CD4-positive, alpha-beta T cell treated with Interleukin-2 at 100 ng/mL for 4 hours (primary cell): ENCODE measurements at regions not wholly inside any gene's neighbourhood (a gene's known extent, or its start where the extent isn't known, plus 50 kb on each side); places are given as distances from the start of the nearest gene placed in this dataset.

Experiments
- DNase-seq: peaks from one replicate; pipeline ENCODE4 v3.0.0-alpha.2; 2020; ENCODE audit warnings: low spot score

DNA sequence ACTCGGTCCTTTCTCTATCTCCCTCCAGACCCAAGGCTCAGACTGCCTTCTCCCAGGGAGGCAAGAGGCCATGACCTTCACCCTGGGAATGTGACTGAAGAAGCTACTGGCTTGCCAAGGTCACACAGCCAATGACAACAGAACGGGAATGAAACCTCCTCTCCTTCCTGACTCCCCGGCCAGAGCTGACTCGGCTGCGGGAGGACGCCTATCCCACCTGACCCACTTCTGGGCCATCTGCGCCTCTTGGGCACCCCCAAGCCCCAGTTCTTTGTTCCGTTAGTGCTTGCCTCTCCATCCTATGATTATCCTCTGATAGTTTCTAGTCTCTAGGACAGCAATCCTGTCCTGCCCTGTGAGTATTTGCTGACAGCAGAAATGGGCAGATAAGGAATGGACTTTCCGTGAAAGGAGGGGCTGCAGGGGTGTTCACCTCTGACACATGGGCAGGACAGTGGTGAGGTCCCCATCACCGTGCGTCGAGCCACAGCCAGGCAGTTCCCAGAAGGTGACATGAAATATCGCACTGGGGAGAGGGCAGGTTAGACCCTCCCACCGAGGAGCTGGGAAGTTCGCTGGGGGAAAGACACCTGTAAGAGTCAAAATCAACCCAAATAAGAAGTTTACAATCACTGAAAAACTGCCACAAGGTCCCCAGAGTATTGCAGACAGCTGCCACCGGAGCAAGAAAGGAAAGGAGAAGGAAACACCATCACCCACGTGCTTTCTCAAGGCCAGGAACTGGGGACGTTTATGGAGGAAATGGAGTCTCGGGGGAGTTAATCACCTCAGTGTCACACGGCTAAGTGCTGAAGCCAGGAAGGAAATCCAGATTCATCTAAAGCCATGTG lies 63.0 kb downstream of the INSIG1 start:
- DNase-seq = no peak

DNA sequence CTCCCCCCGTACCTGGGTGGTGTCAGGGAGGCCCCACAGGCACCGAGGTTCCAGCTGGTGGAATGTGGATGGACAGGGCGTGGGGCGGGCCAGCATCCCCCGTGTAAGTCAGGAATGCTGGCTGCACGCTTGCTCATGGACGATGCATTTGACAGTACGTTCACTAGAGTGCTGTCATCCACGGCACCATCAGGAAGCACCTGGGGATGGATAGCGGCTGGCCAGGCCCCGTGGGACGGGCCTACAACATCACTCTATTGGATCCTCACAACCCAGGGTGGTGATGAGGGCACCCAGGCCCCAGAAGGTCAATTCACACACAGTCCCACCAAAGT lies 63.6 kb downstream of the INSIG1 start:
- DNase-seq = no peak

DNA sequence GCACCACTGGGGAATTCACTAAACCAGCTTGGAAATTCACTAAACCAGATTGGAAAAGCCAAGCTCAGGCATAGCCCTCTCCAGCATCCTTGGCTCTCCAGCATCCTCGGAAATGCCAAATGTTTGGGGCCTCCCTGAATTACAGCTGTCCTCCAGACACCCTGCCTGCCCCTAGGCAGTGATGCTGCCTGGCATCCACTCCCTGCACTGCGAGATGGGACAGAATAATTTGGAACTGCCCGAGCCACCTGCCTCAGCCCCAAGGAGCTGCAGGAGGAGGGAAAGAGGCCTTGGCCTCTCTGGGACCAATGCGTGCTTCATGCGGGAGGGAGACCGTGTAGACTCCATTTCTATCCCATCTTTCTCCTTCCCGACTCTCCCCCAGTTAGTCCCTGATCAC lies 64.3 kb downstream of the INSIG1 start:
- no peak for DNase-seq

DNA sequence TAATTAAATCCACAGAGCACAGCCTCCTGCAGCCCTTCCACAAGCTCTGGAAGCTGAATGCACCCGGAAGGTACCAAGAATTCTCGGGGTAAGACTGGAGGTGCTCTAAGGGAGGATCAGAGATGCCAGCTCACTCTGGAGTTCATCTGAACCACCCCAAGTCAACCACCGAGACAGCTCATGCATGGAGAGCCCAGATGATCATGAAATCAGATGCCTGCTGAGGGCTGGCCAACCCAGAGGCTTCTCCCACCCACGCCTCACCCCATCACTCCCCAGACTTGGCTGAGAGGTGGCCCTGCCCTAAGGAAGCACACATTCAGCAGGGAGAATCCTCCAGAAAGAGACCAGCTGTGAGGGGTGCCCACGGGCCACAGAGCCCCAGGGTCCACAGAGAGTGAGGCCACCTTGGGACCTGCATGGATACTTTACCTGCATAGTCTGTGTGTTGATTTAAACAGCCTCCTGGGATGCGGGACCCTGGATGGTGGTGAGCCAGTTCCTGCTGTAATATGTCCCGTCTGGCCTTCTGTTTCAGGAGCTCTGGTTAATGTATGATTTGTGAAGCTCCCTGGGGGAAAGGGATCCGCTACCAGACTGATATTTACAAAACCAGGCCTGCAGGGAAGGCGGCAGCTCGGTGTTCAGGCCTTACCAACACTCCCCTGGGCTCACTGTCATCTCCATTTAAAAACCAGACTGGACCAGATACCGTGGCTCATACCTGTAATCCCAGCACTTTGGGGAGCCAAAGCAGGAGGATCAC lies 64.9 kb downstream of the INSIG1 start:
- DNase-seq = no peak

DNA sequence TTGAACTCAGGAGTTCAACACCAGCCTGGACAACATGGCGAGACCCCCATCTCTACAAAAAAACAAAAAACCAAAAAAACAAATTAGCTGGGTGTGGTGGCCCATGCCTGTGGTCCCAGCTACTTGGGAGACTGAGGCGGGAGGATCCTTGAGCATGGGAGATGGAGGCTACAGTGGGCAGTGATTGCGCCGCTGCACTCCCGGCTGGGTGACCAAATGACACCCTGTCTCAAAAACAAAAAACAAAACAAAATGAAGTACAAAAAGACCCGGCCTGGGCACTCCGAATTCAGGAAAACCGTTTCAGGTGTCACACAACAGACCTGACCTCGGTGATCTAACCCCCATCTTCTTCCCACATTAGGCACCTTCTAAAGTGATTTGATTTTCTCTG lies 65.5 kb downstream of the INSIG1 start:
- no peak for DNase-seq

DNA sequence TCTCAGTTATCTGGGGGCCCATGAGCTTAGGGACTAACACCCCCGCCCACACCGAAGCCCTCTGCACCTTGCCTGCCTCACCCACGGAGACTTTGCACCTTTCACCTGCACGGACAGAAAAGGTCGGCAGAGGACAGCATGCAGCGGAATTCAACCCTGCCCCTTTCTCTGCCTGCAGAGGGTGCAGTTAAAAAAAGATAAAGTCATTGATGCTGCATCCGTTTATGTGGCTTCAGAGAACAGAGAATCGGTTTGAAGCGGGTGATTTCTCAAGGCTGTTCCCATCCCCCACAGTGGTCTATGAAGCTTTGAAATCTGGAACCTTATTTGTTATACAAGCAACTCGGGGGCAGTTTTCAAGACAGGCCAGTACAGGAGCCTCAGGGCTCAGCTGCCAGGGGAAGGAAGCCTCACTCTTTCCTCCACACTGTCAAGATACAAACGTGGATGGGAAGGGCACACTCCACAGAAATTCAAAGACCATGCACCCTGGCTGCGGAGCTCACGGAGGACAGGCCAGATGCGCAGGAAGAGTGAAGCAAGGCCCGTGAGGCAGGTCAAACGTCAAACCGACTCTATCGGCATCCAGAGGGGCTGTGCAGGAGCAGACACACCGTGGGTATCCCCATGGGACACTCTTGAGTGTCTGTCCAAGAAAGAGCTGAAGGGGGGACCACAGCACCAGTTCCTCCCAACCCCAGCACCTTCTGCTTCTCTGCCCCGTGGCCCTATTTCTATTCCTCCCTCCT lies 66.3 kb downstream of the INSIG1 start:
- DNase-seq = no peak

DNA sequence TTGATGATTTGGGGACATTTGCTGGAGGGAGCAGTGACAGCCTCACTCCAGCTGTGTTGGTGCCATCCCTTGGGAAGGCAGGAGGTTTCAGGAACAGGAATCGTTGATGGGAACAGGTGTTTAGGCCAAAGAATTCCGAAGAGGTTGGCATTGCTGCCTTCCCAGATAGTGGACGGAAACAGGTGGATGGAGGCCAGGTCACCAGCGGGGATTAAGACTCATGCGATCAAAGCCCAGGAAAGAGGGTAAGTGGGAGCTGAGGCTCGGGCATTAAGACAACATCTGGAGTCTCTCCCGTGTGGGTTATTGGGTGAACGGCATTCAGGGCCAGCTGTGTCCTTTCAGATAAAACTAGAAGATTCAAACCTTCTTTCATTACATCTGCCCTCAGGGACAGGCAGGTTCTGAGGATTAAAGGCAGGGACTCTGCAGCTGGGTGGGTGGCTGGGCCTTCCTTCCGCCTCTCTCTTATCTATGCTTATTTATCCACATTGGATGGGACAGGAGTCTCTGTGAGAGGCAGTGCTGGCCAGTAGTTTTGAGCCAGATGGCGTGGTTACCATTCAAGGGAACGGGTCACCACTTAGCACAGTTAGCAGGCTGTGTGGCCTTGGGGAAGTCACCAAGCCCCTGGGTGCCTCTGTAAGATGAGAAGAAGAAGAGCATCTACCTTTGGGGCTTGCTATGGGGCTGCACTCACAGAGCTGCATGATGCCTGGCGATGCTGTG lies 67.6 kb downstream of the INSIG1 start:
- DNase-seq = no peak

DNA sequence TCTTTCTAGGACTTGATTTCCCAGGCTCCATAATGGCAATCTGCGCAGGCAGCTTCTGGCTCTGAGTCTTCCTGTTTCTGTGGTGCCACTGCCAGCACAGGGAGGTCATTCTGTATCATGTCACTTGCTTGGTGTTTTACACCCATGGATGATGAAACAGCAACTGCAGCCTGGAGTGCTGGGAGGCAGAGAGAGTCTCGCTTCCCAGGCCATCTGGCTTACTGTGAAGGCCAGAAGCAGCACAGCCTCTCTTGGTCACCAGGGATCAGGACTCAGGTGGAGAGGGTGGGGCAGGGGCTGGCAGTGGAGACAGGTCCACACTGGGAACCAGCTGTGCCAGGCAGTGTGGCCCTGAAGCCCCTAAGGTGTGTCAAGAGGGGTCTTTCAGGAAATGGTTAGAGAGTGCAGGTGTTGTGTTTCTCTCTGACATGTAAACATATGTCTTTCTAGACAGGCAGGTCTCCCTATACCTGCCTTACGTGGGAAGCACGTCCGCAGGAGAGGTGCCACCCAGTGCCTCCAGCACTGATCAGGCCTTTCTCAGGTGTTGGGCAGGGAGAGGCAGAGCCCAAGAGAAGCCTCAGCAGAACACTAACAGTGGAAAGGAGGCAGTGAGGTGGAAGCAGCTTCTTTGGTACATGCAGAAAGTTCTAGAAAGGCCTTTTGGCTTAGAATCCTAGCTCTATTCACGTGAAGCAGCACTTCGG lies 71.4 kb downstream of the INSIG1 start:
- DNase-seq = no peak

DNA sequence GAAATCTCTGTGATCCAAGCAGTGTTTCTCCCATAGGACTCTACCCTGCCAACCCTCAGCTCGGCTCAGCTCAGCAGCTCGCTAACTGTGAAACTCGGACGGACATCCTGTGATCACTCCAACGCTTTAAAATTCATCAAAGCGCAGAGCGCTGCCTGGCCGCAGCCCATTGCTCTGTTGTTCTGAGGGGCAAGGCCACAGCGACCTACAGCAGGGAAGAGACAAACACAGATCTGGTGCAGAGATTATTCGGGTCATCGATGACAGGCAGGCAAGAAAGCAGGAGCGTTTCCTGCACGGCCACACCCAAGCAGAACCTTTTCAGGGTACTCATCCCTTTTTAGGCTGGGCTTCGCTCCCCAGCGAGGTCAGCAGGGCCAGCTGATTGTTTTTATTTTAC lies 72.1 kb downstream of the INSIG1 start:
- DNase-seq = no peak

DNA sequence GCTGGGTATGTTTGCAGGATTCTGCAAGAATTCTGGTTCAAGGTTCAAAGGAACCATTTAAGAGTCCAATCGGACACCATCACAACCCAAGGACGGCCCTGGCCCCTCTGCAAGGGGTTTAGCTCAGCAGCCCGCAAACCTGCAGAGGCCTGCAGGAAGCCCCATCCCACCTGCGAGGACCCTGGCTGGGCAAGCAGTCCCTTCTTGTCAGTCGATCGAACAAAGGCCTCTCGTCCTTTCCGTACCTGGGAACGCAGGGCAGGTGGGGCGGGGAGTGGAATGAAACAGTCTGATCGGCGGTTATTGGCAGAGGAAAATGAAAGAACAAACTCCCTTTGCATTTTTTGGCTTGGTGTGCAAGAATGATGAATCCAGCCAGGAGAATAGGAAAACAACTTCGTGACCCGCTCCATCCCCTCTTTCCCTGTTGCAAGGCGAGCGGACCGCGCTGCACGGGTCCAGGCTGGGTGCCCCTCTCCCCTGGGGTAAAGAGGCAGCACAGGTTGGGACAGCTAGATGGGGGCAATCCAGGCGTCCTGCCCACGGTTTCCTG lies 73.7 kb downstream of the INSIG1 start:
- DNase-seq = no peak

DNA sequence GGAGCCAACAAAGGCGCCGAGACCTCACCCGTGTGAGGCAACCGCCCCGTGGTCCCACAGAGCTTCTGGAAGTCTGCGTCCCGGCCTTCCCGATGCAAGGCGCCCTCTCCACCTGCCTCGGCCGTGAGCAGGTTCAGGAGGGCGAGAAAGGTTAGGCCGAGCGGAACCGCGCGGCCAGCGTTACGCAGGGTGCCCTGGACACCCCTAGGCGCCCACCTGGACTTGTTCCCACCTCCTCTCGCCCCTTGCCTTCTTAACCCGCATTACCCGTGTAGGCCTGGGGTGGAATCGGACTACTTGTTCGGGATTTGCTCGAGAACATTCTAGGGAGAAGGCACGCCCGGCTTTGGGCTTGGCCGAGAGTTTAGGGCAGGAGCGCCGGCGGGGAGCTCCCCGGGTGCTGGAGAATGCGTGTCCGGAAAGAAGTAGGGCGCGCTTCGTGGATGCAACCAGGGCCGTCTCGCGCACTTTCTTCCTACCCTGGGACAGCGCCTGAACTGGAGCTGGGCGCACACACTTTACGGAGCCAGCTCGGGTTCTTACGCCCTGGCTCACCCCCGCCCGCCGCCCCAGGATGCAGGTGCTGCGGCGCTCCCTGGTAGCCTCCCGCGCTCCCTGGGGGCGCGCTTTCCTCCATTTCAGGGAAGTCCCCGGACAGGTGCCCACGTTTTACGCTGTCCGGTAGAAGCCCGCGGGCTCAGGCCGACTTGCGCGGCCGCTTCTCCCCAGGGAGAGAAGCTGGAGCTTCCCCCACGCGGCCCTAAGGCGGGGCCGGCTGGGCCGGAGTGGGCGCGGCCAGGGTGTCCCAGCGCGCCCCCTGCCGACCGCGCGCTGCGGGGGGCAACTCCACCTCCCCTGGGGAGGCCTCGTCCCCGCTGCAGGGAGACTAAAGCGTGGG lies 74.5 kb downstream of the INSIG1 start:
- no peak for DNase-seq

DNA sequence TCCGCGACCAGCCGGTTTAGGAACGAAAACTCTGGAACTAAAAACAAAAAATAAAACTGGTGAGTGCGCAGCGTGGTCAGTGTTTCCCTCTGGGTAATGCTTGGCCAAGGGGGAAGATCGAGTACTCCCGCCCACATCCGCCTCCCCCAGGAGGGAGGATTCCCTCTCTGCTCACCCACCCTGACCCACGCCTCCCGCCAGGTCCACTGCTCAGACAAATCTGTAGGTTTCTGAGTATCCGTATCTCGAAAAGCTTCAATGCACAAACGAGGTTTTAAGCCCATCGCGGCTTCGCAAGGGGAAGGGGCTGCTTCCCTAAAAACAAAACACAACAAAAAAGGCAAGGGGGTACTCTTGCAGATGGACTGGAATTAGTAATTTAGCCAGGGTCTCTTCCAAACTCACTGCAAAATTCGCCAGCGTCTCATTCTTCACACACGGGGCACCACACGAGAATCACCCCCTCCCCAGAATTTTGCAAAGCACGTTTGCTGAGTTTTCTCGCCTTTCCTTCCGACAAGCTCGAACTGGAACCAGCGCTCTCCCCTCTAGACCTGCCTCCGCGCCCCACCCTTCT lies 75.2 kb downstream of the INSIG1 start:
- DNase-seq = no peak

DNA sequence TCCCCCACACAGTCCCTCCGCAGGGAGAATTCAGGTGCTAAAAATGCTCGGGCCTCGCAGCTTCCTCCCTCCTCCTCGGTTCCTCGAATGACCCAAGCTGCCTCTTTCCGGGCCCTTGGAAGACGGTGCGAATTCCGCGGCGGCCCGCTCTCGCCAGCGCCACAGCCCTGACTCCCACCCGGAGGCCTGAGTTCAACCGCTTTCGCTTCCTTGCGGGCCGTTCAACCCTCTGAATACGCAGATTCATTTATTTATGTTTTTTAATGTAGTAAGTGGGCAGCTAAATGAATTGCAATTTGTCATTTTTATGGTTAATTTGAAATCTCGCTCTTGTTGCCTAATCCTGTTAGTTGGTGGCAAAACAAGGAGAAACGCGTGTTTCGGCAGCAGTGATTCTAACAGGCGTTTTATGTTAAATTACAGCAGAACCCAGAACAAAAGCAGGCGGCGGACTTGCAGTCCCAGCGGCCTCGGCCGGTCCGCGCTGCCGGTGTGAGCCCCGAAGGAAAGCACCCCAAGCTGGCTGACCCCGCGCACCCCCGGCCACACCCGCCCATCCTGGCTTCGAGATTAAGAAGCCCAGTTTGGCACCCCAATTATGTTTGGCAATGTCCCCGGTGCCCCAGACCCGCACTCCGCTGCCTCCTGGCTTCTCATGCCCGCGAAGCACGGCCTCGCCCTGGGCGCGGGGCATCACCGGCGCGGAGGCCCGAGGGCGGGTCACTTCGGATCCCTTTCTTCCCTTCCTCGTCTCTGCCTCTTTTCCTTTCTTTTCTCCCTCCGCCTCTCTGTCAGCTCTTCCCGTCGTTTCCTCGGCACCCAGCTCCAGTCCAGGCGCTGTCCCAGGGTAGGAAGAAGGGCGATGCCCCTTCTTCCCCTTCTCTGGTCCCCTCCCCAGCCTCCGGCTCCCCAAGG lies 75.9 kb downstream of the INSIG1 start:
- no peak for DNase-seq

DNA sequence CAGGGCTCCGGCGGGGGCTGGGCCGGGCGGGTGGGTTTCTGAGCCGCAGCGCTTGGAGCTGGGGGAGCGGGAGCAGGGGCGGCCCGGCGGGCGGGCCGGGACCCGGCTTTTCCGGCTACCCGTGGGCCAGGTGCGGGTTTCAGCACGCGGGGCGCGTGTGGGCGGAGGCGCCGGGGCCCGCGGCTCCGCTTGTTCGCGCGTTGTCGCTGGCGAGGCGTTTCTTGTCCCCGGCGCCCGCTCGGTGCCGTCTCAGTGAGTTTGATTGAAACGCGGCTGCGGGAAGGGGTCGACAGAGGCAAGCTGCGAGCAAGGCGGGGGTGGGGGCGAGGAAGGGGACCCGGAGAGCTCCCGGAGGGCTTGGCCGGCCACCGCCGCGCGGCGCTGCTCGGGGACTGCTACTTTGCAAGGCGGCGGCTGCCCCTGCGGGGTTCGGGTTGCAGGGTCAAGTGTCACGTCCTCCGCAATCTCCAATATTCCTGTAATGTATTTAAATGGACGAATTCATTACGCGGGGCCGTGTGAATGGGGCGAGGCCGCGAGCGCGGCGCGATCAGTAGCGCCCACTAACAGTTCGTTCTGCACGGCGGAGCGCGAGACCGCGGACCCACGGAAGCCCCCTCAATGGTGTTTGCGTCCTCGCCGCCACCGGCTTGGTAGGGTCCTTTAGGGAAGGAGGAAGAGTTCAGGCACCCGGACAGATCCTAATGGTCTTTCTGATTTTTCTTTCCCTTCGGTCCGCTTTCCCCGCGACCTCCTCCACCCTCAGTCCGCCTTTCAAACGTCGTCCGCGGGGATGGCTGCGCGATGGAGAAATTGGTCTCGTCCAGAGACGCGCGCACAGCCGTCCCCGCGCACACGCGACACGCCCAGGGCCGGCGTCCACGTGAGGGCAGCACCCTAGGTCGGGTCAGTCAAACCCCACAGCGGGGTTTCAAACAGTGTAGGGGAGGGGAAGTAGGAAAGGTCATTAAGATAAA lies 76.9 kb downstream of the INSIG1 start:
- no peak for DNase-seq

DNA sequence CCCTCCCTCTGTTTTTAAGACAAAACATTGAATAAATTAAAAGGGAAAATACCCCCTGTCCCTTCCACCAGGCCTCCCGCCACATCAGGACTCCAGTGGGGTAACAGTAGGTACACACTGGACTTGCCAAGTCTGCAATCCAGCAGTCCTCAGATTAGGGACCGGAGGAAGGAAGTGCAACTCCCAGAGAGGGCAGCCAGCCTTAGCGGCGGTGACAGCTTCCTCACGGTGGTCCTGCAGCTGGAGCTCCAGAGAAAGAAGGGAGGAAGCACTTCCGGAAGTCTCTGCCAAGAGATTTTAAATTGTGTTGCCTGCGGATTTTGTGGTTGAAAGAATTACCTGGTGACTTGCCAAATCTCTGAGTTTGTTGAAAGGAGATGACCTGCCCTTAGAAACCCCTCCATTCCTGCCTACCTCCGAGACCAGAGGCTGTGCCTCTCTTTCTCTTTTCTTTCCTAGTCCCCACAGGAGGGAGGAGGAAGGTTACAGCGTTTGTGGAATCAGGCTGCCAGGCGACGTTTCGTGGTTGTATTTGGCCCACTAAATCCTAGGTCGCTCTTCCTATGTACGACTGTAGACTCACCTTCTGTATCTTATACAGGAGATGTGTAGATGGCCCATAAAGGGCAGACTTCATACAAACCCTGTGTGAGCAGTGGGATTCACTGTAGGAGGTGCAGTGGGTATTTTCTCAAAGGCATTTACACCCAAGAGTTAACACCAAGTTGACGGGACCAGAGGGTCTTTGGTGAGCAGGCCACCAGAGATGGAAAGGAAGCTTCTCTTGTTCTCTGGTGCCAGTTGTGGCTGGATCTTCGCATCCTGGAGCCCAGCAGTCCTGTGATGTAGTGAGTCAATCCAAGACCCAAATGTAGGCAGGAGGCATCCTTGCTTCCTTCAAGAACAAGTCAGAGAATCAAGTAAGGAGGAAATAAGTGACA lies 77.9 kb downstream of the INSIG1 start:
- DNase-seq = no peak

DNA sequence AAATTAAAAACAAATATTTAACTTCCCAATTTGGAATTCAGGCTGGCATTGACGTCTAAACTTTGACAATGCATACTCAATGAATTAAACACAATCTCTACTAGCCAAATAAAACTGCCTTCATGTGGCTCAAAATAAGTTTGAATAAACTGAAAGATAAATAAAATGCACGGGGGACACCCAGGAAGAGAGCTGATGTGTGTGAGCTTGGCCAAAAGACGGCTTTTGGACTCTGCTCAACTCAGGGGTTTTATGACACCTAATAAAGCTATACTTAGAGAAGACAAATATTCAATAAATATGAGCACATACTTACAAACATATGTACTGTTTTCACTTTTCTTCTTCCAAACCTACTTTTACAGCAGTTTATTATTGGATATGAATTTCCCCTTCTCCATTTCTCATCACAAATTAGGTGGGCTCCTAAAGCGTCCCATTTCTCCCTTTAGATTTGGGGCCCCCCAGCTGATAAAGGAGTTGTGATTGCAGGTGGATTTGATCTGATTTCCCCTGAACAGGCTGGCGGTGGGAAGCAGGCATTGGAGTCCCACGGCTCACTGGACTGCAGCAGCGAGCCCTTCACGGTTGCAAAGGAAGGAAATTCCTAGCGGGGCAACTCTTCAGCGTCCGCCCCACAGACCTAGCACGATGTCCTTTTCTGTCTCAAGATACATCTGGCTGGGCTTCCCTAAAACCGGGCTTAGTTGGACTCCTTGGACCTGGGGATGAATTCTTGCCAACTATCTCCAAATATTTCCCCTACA lies 79.6 kb downstream of the INSIG1 start:
- DNase-seq = no peak
